ENCODE measurements at regions not wholly inside any gene's neighbourhood (a gene's known extent, or its start where the extent isn't known, plus 50 kb on each side); places are given as distances from the start of the nearest gene placed in this dataset.

GRCh38 chr14:87656315-87656714, 336.7 kb downstream of the GALC start:
- Histone ChIP-seq H3K9me3 (ENCODE audit: insufficient read depth, low read depth) (no peaks in the 10 kb centered on the region), H3K79me2 (ENCODE audit: low read depth) (no peaks in the 10 kb centered on the region), H3K27ac (no peak overlapping the region), H3F3A (ENCODE audit: insufficient read depth, low read depth) (no peaks in the 10 kb centered on the region), H3K4me1 (replicated peaks; ENCODE audit: insufficient read depth) (no peaks in the 10 kb centered on the region), H3K4me3 (no peak overlapping the region), H3K27me3 (ENCODE audit: insufficient read depth, low read depth) (no peaks in the 10 kb centered on the region), H3K9me2 (ENCODE audit: insufficient read depth) (no peaks in the 10 kb centered on the region), H2AFZ (no peak overlapping the region), H3K4me2 (no peak overlapping the region), H3K36me3 (ENCODE audit: low read depth) (no peaks in the 10 kb centered on the region), H4K20me1 (ENCODE audit: insufficient read depth) (no peaks in the 10 kb centered on the region)
- POLR2A ChIA-PET (ENCODE audit: unreplicated experiment) = no interaction called here
- no peak for DNase-seq
- intact Hi-C loops (cut with micrococcal nuclease; ENCODE audit: unreplicated experiment) = no loop called here
- BruUV-seq (replicated peaks) = no TSS peak
- TF ChIP-seq CTCF (conservative IDR thresholded peaks at IDR 0.05) (no peak), EZH2 (IDR thresholded peaks at IDR 0.05; ENCODE audit: low read depth) (no peak)
- CTCF ChIA-PET = no interaction called here

GRCh38 chr14:87652278-87652677, 340.7 kb downstream of the GALC start:
- no peak for DNase-seq
- no TSS peak for BruUV-seq (replicated peaks)
- H3K27me3 ChIP-seq (ENCODE audit: insufficient read depth, low read depth) = no peaks in the 10 kb centered on the region
- no peak for TF ChIP-seq CTCF (conservative IDR thresholded peaks at IDR 0.05)
- TF ChIP-seq EZH2 (IDR thresholded peaks at IDR 0.05; ENCODE audit: low read depth) = no peak
- no peak overlapping the region for H3K4me2 ChIP-seq
- no peaks in the 10 kb centered on the region for H3K79me2 ChIP-seq (ENCODE audit: low read depth)
- H3K9me3 ChIP-seq (ENCODE audit: insufficient read depth, low read depth) = no peaks in the 10 kb centered on the region
- ChIA-PET CTCF (no interaction called here), POLR2A (ENCODE audit: unreplicated experiment) (no interaction called here)
- intact Hi-C loops (cut with micrococcal nuclease; ENCODE audit: unreplicated experiment) = no loop called here
- H3K9me2 ChIP-seq (ENCODE audit: insufficient read depth) = no peaks in the 10 kb centered on the region
- no peak overlapping the region for H3K4me3 ChIP-seq
- no peaks in the 10 kb centered on the region for H4K20me1 ChIP-seq (ENCODE audit: insufficient read depth)
- H2AFZ ChIP-seq = no peak overlapping the region
- no peaks in the 10 kb centered on the region for H3K36me3 ChIP-seq (ENCODE audit: low read depth)
- no peak overlapping the region for H3K27ac ChIP-seq
- no peaks in the 10 kb centered on the region for H3K4me1 ChIP-seq (replicated peaks; ENCODE audit: insufficient read depth)
- no peaks in the 10 kb centered on the region for H3F3A ChIP-seq (ENCODE audit: insufficient read depth, low read depth)

GRCh38 chr14:87644689-87645088, 348.3 kb downstream of the GALC start:
- no peaks in the 10 kb centered on the region for H3K79me2 ChIP-seq (ENCODE audit: low read depth)
- H3K4me2 ChIP-seq = no peak overlapping the region
- H3K4me3 ChIP-seq = no peak overlapping the region
- BruUV-seq (replicated peaks) = no TSS peak
- no peaks in the 10 kb centered on the region for H3K9me2 ChIP-seq (ENCODE audit: insufficient read depth)
- H3K4me1 ChIP-seq (replicated peaks; ENCODE audit: insufficient read depth) = no peaks in the 10 kb centered on the region
- H3K27ac ChIP-seq = no peak overlapping the region
- no peaks in the 10 kb centered on the region for H4K20me1 ChIP-seq (ENCODE audit: insufficient read depth)
- intact Hi-C loops (cut with micrococcal nuclease; ENCODE audit: unreplicated experiment) = no loop called here
- H3K36me3 ChIP-seq (ENCODE audit: low read depth) = no peaks in the 10 kb centered on the region
- H3K27me3 ChIP-seq (ENCODE audit: insufficient read depth, low read depth) = no peaks in the 10 kb centered on the region
- ChIA-PET CTCF (no interaction called here), POLR2A (ENCODE audit: unreplicated experiment) (no interaction called here)
- DNase-seq = no peak
- no peaks in the 10 kb centered on the region for H3K9me3 ChIP-seq (ENCODE audit: insufficient read depth, low read depth)
- H3F3A ChIP-seq (ENCODE audit: insufficient read depth, low read depth) = no peaks in the 10 kb centered on the region
- TF ChIP-seq CTCF (conservative IDR thresholded peaks at IDR 0.05) (no peak), EZH2 (IDR thresholded peaks at IDR 0.05; ENCODE audit: low read depth) (no peak)
- H2AFZ ChIP-seq = no peak overlapping the region

All from PC-9 (cell line).